GM08714 (cell line): ENCODE measurements at regions not wholly inside any gene's neighbourhood (a gene's known extent, or its start where the extent isn't known, plus 50 kb on each side); places are given as distances from the start of the nearest gene placed in this dataset.

Experiments used
- H3K4me3 ChIP-seq: fragments of 200-500 bp; sonication (Bioruptor generic); 2 replicates; pipeline ENCODE4 v1.5.1; 2014; ENCODE audit warnings: mild to moderate bottlenecking, low read length, inconsistent platforms
- ZNF274 ChIP-seq: IDR thresholded peaks from 2 replicates; pipeline ENCODE4 v1.6.1; 2012; ENCODE audit warnings: mild to moderate bottlenecking, low read depth, low read length

- TF ChIP-seq ZNF274 = no peak
- H3K4me3 ChIP-seq = no peak overlapping the region
These were observed 111.6 kb upstream of the DLX2 start for GRCh38 chr2:172214252-172214651.

GRCh38 chr2:172215172-172215935, 112.7 kb upstream of the DLX2 start:
- no peak overlapping the region for H3K4me3 ChIP-seq
- TF ChIP-seq ZNF274 = no peak

GRCh38 chr2:172215936-172216335, 113.2 kb upstream of the DLX2 start:
- no peak for TF ChIP-seq ZNF274
- no peak overlapping the region for H3K4me3 ChIP-seq

- H3K4me3 ChIP-seq = no peak overlapping the region
- no peak for TF ChIP-seq ZNF274
These were observed 113.8 kb upstream of the DLX2 start for GRCh38 chr2:172216477-172216876.

- H3K4me3 ChIP-seq = no peak overlapping the region
- no peak for TF ChIP-seq ZNF274
These were observed 116.5 kb upstream of the DLX2 start for GRCh38 chr2:172219201-172219600.

GRCh38 chr2:172220121-172220520, 117.4 kb upstream of the DLX2 start:
- no peak for TF ChIP-seq ZNF274
- H3K4me3 ChIP-seq = no peak overlapping the region

GRCh38 chr2:172223601-172224054, 120.9 kb upstream of the DLX2 start:
- TF ChIP-seq ZNF274 = no peak
- H3K4me3 ChIP-seq = no peak overlapping the region

- TF ChIP-seq ZNF274 = no peak
These were observed 123.1 kb upstream of the DLX2 start for GRCh38 chr2:172225786-172226185.

GRCh38 chr2:172226244-172227061, 123.8 kb upstream of the DLX2 start:
- no peak overlapping the region for H3K4me3 ChIP-seq
- TF ChIP-seq ZNF274 = no peak

More at GRCh38 chr2:172225786-172226185, 123.1 kb upstream of the DLX2 start:
- H3K4me3 ChIP-seq = no peak overlapping the region

GRCh38 chr2:172227719-172228118, 125.0 kb upstream of the DLX2 start:
- H3K4me3 ChIP-seq = no peak overlapping the region
- no peak for TF ChIP-seq ZNF274

GRCh38 chr2:172228177-172228808, 125.6 kb upstream of the DLX2 start:
- no peak overlapping the region for H3K4me3 ChIP-seq
- no peak for TF ChIP-seq ZNF274

- H3K4me3 ChIP-seq = no peak overlapping the region
- no peak for TF ChIP-seq ZNF274
These were observed 126.4 kb upstream of the DLX2 start for GRCh38 chr2:172229125-172229524.

GRCh38 chr2:172230332-172230888, 127.7 kb upstream of the DLX2 start:
- no peak overlapping the region for H3K4me3 ChIP-seq
- TF ChIP-seq ZNF274 = no peak

- H3K4me3 ChIP-seq = no peak overlapping the region
- TF ChIP-seq ZNF274 = no peak
These were observed 128.2 kb upstream of the DLX2 start for GRCh38 chr2:172230889-172231401.
